C4-2B (cell line): ENCODE measurements at regions not wholly inside any gene's neighbourhood (a gene's known extent, or its start where the extent isn't known, plus 50 kb on each side); places are given as distances from the start of the nearest gene placed in this dataset.

Experiments
- H3K27ac ChIP-seq: fragments of 450-650 bp; 2 replicates; pipeline ENCODE4 v1.5.1; 2017
- CTCF ChIP-seq: fragments of 450-650 bp; conservative IDR thresholded peaks from 2 replicates; pipeline ENCODE4 v1.5.1; 2017; ENCODE audit warnings: mild to moderate bottlenecking
- ZFX ChIP-seq: fragments of 450-650 bp; IDR thresholded peaks from 2 replicates; pipeline ENCODE4 v1.6.1; 2017

DNA sequence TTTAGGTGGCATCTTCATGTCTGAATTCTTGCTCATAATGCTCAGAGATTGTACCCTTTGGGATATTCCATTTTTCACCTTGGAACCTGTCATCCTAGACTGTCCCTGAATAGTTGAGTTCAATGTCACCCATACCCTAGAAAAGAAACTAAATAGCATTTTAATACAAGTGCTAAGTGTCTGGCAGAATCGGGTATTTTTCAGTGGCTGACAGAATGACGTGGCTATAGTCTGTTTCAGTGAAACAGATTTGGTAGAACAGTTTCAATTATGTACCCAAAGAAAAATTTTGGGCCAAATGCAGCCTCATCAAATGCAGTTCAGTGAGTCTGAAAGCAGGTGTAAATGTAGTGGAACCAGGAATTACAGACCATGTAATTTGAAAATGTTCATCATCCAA lies 1041.2 kb downstream of the DTWD2 start:
- H3K27ac ChIP-seq = no peak overlapping the region
- TF ChIP-seq ZFX (no peak), CTCF (no peak)

- TF ChIP-seq CTCF (no peak), ZFX (no peak)
- no peak overlapping the region for H3K27ac ChIP-seq
Observed at GRCh38 chr5:117945258-117945657, 1043.1 kb downstream of the DTWD2 start.

- TF ChIP-seq CTCF = no peak
- TF ChIP-seq ZFX = no peak
- no peak overlapping the region for H3K27ac ChIP-seq
Observed at GRCh38 chr5:117943541-117943940, 1044.8 kb downstream of the DTWD2 start.

GRCh38 chr5:117942861-117943519 lies 1045.4 kb downstream of the DTWD2 start:
- H3K27ac ChIP-seq = no peak overlapping the region
- TF ChIP-seq ZFX (no peak), CTCF (no peak)

DNA sequence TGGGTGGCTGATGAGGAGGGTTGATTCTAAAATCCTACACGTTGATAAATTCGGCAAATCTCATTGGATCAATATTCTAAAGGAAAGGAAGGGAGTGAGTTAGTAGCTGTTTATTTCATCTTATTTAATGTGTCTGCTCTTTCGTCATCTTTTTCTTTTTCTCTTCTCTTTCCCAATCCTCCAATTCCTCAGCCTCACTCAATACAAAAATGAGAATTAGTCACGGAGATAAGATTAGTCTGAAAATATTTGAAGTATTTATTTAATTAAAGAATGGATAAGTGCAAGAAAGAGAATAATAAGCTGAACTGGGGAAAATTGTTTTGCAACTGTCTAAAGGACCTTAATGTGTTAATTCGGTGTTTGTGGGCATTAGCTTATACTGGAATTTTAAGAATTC lies 1095.1 kb downstream of the DTWD2 start:
- H3K27ac ChIP-seq = no peak overlapping the region

GRCh38 chr5:117892360-117892759 lies 1096.0 kb downstream of the DTWD2 start:
- TF ChIP-seq ZFX = no peak
- no peak for TF ChIP-seq CTCF
- no peak overlapping the region for H3K27ac ChIP-seq

More for the DNA sequence above, 1095.1 kb downstream of the DTWD2 start:
- TF ChIP-seq CTCF (no peak), ZFX (no peak)

DNA sequence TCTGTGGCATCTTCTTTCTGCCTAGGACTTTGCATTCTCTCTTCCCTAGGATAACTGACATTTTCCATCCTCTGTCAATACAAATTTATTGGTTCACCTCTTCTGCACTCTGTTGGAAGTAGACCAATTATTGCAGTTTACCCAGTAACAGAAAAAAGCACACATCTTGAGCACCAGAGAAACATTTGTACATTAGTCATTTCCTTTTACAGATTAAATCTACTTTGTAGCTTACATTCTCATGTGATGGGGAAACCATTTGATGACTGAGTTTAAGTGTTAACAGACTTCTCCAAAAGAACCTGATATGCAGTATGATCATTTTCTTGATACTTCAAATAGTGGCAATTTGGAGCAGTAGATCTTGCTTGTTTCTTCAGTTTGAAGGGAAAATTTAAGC lies 1098.8 kb downstream of the DTWD2 start:
- H3K27ac ChIP-seq = no peak overlapping the region
- no peak for TF ChIP-seq CTCF
- TF ChIP-seq ZFX = no peak
